ENCODE measurements at regions not wholly inside any gene's neighbourhood (a gene's known extent, or its start where the extent isn't known, plus 50 kb on each side); places are given as distances from the start of the nearest gene placed in this dataset.

DNA sequence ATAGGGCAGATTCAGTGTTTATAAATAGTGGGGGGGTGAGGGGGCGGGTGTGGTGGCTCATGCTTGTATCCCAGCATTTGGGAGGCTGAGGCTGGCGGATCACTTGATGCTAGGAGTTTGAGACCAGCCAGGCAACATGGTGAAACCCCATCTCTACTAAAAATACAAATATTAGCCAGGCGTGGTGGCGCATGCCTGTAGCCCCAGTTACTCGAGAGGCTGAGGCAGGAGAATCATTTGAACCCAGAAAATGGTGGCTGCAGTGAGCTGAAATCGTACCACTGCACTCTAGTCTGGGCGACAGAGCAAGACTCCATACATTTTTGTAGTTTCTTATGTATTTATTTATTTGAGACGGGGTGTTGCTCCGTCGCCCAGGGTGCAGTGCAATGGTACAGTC, 109.0 kb upstream of the ZNF217 start:
- H3K27ac ChIP-seq: no peak overlapping the region
- H3K4me1 ChIP-seq: peaks cover 0 to 16% of the 10 kb centered on the region in 2 donors
- H3K27me3 ChIP-seq: no peaks in the 10 kb centered on the region
- H3K36me3 ChIP-seq: no peaks in the 10 kb centered on the region
- H3K9me3 ChIP-seq: no peaks in the 10 kb centered on the region
- no peak overlapping the region for H3K4me3 ChIP-seq
- DNase-seq (ENCODE audit: low spot score): no peak
- TF ChIP-seq, protein P1, sequence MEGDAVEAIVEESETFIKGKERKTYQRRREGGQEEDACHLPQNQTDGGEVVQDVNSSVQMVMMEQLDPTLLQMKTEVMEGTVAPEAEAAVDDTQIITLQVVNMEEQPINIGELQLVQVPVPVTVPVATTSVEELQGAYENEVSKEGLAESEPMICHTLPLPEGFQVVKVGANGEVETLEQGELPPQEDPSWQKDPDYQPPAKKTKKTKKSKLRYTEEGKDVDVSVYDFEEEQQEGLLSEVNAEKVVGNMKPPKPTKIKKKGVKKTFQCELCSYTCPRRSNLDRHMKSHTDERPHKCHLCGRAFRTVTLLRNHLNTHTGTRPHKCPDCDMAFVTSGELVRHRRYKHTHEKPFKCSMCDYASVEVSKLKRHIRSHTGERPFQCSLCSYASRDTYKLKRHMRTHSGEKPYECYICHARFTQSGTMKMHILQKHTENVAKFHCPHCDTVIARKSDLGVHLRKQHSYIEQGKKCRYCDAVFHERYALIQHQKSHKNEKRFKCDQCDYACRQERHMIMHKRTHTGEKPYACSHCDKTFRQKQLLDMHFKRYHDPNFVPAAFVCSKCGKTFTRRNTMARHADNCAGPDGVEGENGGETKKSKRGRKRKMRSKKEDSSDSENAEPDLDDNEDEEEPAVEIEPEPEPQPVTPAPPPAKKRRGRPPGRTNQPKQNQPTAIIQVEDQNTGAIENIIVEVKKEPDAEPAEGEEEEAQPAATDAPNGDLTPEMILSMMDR (IDR thresholded peaks at IDR 0.05): no peak

DNA sequence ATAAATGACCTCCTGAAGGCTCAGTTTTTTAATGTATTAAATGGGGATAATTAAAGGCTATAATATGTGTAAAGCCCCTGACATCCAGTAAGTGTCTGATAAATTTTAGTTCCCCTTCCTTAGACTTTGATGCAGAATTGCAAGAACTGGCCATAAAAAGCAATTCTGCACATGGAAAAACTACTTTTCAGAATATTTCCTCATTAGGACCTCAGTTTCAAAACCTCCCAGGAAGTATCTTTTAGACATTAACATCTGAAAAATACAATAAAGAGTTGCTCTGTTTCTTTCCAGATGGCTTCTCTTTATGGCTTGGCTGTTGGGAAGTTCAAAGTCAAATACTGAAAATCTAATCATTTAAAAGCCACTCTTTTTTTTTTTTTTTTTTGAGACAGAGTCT, 106.3 kb upstream of the ZNF217 start:
- Histone ChIP-seq H3K4me1 (no peaks in the 10 kb centered on the region), H3K4me3 (no peak overlapping the region), H3K36me3 (no peaks in the 10 kb centered on the region), H3K9me3 (no peaks in the 10 kb centered on the region), H3K27ac (no peak overlapping the region), H3K27me3 (no peaks in the 10 kb centered on the region)
- TF ChIP-seq, protein P1 (IDR thresholded peaks at IDR 0.05): no peak
- no peak for DNase-seq (ENCODE audit: low spot score)

DNA sequence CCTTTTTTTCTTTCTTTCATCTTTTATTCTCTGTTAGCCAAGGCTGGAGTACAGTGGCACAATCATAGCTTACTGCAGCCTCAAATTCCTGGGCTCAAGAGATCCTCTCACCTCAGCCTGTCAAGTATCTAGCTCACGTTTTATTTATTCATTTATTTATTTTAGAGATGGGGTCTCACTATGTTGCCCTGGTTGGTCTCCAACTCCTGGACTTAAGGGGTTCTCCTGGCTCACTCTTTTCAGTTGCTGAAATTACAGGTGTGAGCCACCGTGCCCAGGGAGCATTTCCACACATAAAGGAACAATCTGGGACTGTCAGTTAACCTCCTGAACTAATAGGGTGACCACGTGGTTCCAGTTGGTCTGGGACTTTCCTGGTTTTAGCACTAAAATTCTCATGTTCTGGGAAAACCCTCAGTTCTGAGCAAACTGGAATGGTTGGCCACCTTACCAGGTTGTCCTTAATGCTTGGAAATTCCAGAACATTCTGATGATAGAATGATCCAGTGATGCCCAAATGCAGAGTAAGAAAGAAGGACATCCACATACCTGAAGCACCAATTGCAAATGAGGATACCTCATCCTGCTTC, 105.5 kb upstream of the ZNF217 start:
- no peaks in the 10 kb centered on the region for H3K4me1 ChIP-seq
- no peak for DNase-seq (ENCODE audit: low spot score)
- no peaks in the 10 kb centered on the region for H3K9me3 ChIP-seq
- TF ChIP-seq, protein P1 (IDR thresholded peaks at IDR 0.05): no peak
- H3K27ac ChIP-seq: no peak overlapping the region
- H3K4me3 ChIP-seq: no peak overlapping the region
- H3K27me3 ChIP-seq: no peaks in the 10 kb centered on the region
- no peaks in the 10 kb centered on the region for H3K36me3 ChIP-seq

DNA sequence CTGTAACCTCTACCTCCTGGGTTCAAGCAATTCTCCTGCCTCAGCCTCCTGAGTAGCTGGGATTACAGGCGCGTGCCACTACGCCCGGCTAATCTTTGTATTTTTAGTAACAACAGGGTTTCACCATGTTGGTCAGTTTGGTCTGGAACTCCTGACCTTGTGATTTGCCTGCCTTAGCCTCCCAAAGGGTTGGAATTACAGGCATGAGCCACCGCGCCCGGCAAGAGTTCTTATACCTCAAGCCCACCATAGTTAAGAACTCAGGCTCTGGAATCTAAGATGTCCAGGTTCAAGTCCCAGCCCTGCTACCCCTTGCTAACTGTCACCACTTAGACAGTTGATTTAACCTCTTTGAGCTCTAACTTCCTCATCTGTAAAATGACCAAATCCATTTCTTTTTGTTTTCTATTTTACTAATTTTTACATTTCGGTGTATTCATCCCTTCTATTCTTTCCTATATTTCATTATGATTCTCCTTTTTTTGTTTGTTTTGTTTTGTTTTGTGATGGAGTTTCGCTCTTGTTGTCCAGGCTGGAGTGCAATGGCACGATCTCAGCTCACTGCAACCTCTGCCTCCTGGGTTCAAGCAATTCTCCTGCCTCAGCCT, 104.8 kb upstream of the ZNF217 start:
- DNase-seq (ENCODE audit: low spot score): no peak
- Histone ChIP-seq H3K27ac (no peak overlapping the region), H3K36me3 (no peaks in the 10 kb centered on the region), H3K9me3 (no peaks in the 10 kb centered on the region), H3K27me3 (no peaks in the 10 kb centered on the region), H3K4me1 (no peaks in the 10 kb centered on the region), H3K4me3 (no peak overlapping the region)
- TF ChIP-seq, protein P1 (IDR thresholded peaks at IDR 0.05): no peak

DNA sequence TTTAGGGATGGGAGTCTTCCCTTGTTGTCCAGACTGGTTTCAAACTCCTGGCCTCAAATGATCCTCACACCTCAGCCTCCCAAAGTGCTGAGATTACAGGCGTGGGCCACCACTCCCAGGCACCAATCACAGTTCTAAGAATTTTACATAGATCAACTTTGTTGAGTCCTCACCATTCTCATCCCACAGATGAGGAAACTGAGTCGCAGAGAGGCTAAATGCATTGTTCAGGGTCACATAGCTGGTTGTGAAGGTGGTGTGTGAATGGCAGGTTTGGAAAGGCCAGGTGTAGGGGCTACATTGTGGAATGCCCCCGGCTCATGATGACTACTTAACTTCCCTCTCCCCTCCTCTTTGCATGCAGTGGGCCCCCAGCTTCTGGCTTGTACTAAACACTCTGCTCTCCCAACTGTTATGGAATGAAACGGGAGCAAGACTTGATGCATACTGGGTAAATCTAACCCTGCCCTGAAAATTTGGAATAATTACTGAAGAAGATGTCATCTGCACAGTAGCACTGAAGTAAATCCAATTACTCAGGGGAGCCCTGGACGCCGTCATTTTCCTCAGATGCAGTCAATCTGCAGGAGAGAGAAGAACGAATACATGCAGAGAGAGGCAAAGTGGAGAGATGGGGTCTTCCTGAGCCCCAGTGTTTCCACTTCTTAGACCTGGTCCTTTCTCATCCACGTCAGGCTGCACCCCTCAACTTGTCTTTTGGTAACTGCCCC, 102.3 kb upstream of the ZNF217 start:
- H3K27me3 ChIP-seq: no peaks in the 10 kb centered on the region
- no peak overlapping the region for H3K4me3 ChIP-seq
- no peak for DNase-seq (ENCODE audit: low spot score)
- H3K4me1 ChIP-seq: peaks cover 0 to 10% of the 10 kb centered on the region in 2 donors
- H3K9me3 ChIP-seq: no peaks in the 10 kb centered on the region
- H3K27ac ChIP-seq: no peak overlapping the region
- TF ChIP-seq, protein P1 (IDR thresholded peaks at IDR 0.05): no peak
- H3K36me3 ChIP-seq: no peaks in the 10 kb centered on the region

Measured in right atrium auricular region (tissue), 2 donors.